H9 (cell line): ENCODE measurements at regions not wholly inside any gene's neighbourhood (a gene's known extent, or its start where the extent isn't known, plus 50 kb on each side); places are given as distances from the start of the nearest gene placed in this dataset.

ENCODE experiments used
- DNase-seq: peaks from one replicate; pipeline ENCODE4 v3.0.0-alpha.2; 2017
- H2AFZ ChIP-seq: one replicate; pipeline ENCODE4 v1.6.1; 2013; ENCODE audit warnings: mild to moderate bottlenecking, low read length, control low read depth, moderate library complexity
- H2AK5ac ChIP-seq: 2 replicates; pipeline ENCODE4 v1.6.1; 2013; ENCODE audit warnings: low read length, control low read depth, mixed read lengths; ENCODE audit not compliant: insufficient read length
- H2BK120ac ChIP-seq: one replicate; pipeline ENCODE4 v1.6.1; 2013; ENCODE audit warnings: low read depth, mild to moderate bottlenecking, low read length, control low read depth, inconsistent platforms; ENCODE audit not compliant: poor library complexity, severe bottlenecking
- H2BK12ac ChIP-seq: 2 replicates; pipeline ENCODE4 v1.6.1; 2013; ENCODE audit warnings: low read length, control low read depth, mixed read lengths, low read depth; ENCODE audit not compliant: insufficient read length
- H2BK15ac ChIP-seq: 2 replicates; pipeline ENCODE4 v1.6.1; 2013; ENCODE audit warnings: low read depth, low read length, control low read depth
- H2BK20ac ChIP-seq: one replicate; pipeline ENCODE4 v1.6.1; 2013; ENCODE audit warnings: low read depth, mild to moderate bottlenecking, low read length, control low read depth, inconsistent platforms; ENCODE audit not compliant: poor library complexity, severe bottlenecking
- H2BK5ac ChIP-seq: 2 replicates; pipeline ENCODE4 v1.6.1; 2013; ENCODE audit warnings: low read length, control low read depth, mixed read lengths; ENCODE audit not compliant: insufficient read length
- H3K14ac ChIP-seq: 2 replicates; pipeline ENCODE4 v1.6.1; 2013; ENCODE audit warnings: low read length, control low read depth; ENCODE audit not compliant: insufficient read depth
- H3K18ac ChIP-seq: 2 replicates; pipeline ENCODE4 v1.6.1; 2013; ENCODE audit warnings: low read depth, mild to moderate bottlenecking, mixed read lengths, low read length, control low read depth; ENCODE audit not compliant: insufficient read length
- H3K23ac ChIP-seq: 2 replicates; pipeline ENCODE4 v1.6.1; 2013; ENCODE audit warnings: low read length, control low read depth, mixed read lengths, low read depth; ENCODE audit not compliant: insufficient read length
- H3K23me2 ChIP-seq: 2 replicates; pipeline ENCODE4 v1.6.1; 2013; ENCODE audit warnings: low read depth, mild to moderate bottlenecking, mixed read lengths, low read length, control low read depth; ENCODE audit not compliant: insufficient read length, poor library complexity, severe bottlenecking
- H3K27ac ChIP-seq: 2 replicates; pipeline ENCODE4 v1.5.1; 2013; ENCODE audit warnings: low read length, control low read depth, mixed read lengths, low read depth; ENCODE audit not compliant: insufficient read length
- H3K27me3 ChIP-seq: 2 replicates; pipeline ENCODE4 v1.6.1; 2013; ENCODE audit warnings: low read length, control low read depth, inconsistent platforms; ENCODE audit not compliant: insufficient read depth
- H3K4ac ChIP-seq: 2 replicates; pipeline ENCODE4 v1.6.1; 2013; ENCODE audit warnings: low read depth, mild to moderate bottlenecking, control low read depth, inconsistent platforms, low read length, moderate library complexity
- H3K4me1 ChIP-seq: 2 replicates; pipeline ENCODE4 v1.6.1; 2013; ENCODE audit warnings: low read length, control low read depth, inconsistent platforms; ENCODE audit not compliant: insufficient read depth
- H3K4me2 ChIP-seq: 2 replicates; pipeline ENCODE4 v1.6.1; 2013; ENCODE audit warnings: low read length, control low read depth, mixed read lengths; ENCODE audit not compliant: insufficient read length, insufficient read depth
- H3K56ac ChIP-seq: 2 replicates; pipeline ENCODE4 v1.6.1; 2013; ENCODE audit warnings: low read depth, mild to moderate bottlenecking, mixed read lengths, low read length, control low read depth; ENCODE audit not compliant: insufficient read length
- H3K79me1 ChIP-seq: 2 replicates; pipeline ENCODE4 v1.6.1; 2013; ENCODE audit warnings: low read depth, mild to moderate bottlenecking, moderate library complexity, low read length, control low read depth, inconsistent platforms; ENCODE audit not compliant: insufficient read depth, poor library complexity, severe bottlenecking
- H3K79me2 ChIP-seq: 2 replicates; pipeline ENCODE4 v1.6.1; 2013; ENCODE audit warnings: low read length, control low read depth, inconsistent platforms; ENCODE audit not compliant: insufficient read depth
- H3K9ac ChIP-seq: 2 replicates; pipeline ENCODE4 v1.6.1; 2013; ENCODE audit warnings: low read length, control low read depth, mixed read lengths; ENCODE audit not compliant: insufficient read length; ENCODE audit errors: extremely low read depth
- H3K9me3 ChIP-seq: one replicate; pipeline ENCODE4 v1.6.1; 2013; ENCODE audit warnings: low read depth, low read length, inconsistent platforms; ENCODE audit not compliant: control insufficient read depth
- H3T11ph ChIP-seq: one replicate; pipeline ENCODE4 v1.6.1; 2013; ENCODE audit warnings: mild to moderate bottlenecking, low read length, control low read depth, inconsistent platforms
- H4K20me1 ChIP-seq: one replicate; pipeline ENCODE4 v1.6.1; 2013; ENCODE audit not compliant: control insufficient read depth, insufficient read length, insufficient read depth
- H4K5ac ChIP-seq: 2 replicates; pipeline ENCODE4 v1.6.1; 2013; ENCODE audit warnings: low read depth, mild to moderate bottlenecking, mixed read lengths, low read length, control low read depth; ENCODE audit not compliant: insufficient read length
- H4K8ac ChIP-seq: replicated peaks from 2 replicates; pipeline ENCODE4 v1.6.1; 2013; ENCODE audit warnings: low read length, control low read depth, mixed read lengths, low read depth; ENCODE audit not compliant: insufficient read length
- H4K91ac ChIP-seq: 2 replicates; pipeline ENCODE4 v1.6.1; 2013; ENCODE audit warnings: low read depth, mild to moderate bottlenecking, moderate library complexity, mixed read lengths, low read length, control low read depth; ENCODE audit not compliant: insufficient read length
- H3K27ac Mint-ChIP-seq, 3 experiments: 2 replicates in 2 of 3; 3 replicates in 1 of 3; pipeline ENCODE4 v1.8.0; 2020 to 2021; ENCODE audit warnings: mixed read lengths in 3 of 3, mild to moderate bottlenecking in 1 of 3, moderate library complexity in 1 of 3
- H3K27me3 Mint-ChIP-seq: 2 replicates; pipeline ENCODE4 v1.8.0; 2021; ENCODE audit warnings: low read depth, mild to moderate bottlenecking, moderate library complexity, mixed read lengths
- H3K36me3 Mint-ChIP-seq, 3 experiments: 2 replicates in 2 of 3; 3 replicates in 1 of 3; pipeline ENCODE4 v1.8.0; 2020 to 2021; ENCODE audit warnings: low read depth in 3 of 3, mixed read lengths in 3 of 3; ENCODE audit not compliant: insufficient read depth in 1 of 3
- H3K4me1 Mint-ChIP-seq, 2 experiments: 2 replicates each; pipeline ENCODE4 v1.8.0; 2020; ENCODE audit warnings: mixed read lengths in 2 of 2
- H3K4me3 Mint-ChIP-seq, 2 experiments: 2 replicates in 1 of 2; 3 replicates in 1 of 2; pipeline ENCODE4 v1.8.0; 2020 to 2021; ENCODE audit warnings: mild to moderate bottlenecking in 2 of 2, mixed read lengths in 2 of 2, moderate library complexity in 1 of 2
- H3K9me3 Mint-ChIP-seq, 2 experiments: 2 replicates in 1 of 2; 3 replicates in 1 of 2; pipeline ENCODE4 v1.8.0; 2020; ENCODE audit warnings: mild to moderate bottlenecking in 2 of 2, mixed read lengths in 2 of 2, moderate library complexity in 1 of 2
- WGBS: extraction: QIAGEN DNeasy Blood & Tissue Kit; methylation state at CpG from one replicate; pipeline ENCODE4 v1.1.7; 2013; ENCODE audit warnings: missing lambda C conversion rate, low lambda C conversion rate, mixed read lengths; ENCODE audit not compliant: insufficient read length; ENCODE audit errors: extremely low coverage; 5-methylcytosine and 5-hydroxymethylcytosine counted together
- TF ChIP-seq, protein P1 (sequence below): fragments of 200-600 bp; sonication (generic); conservative IDR thresholded peaks from 3 replicates; pipeline ENCODE4 v1.8.0; 2021; ENCODE audit warnings: antibody characterized with exemption, mild to moderate bottlenecking

DNA sequence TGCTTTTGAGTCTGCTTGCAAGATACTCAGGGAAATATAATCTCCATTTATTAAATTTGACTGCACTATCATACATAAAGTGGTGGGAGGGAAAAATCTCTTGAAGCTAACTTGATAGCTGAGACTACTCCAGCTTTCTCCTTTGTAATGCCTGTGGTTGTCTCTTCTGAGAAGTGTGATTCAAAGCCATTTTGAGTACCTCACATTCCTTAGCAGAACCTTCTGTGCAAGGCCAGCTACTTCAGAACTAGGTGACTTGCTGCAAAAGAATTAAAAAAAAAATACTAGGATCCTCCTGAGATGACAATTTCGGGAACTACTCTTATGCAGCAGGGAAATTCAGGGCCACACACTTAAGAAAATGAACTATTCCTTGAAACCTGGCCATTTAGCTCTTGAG is 294.8 kb downstream of the MDFIC start:
- Mint-ChIP-seq H3K27ac (no peak overlapping the region), H3K4me3 (no peak overlapping the region), H3K9me3 (no peaks in the 10 kb centered on the region; a peak in 1 of 5 replicates), H3K27me3 (peaks cover 83% of the 10 kb centered on the region), H3K36me3 (no peaks in the 10 kb centered on the region), H3K4me1 (no peaks in the 10 kb centered on the region)
- Histone ChIP-seq H2AFZ (no peak overlapping the region), H3K23ac (no peak overlapping the region), H2BK20ac (no peak overlapping the region), H2BK5ac (no peak overlapping the region), H3K4ac (no peak overlapping the region), H3K23me2 (no peaks in the 10 kb centered on the region), H3K4me1 (no peaks in the 10 kb centered on the region), H3K18ac (no peak overlapping the region), H4K8ac (no peak overlapping the region), H2AK5ac (no peak overlapping the region), H3K27ac (no peak overlapping the region), H2BK15ac (no peak overlapping the region), H3K79me1 (no peaks in the 10 kb centered on the region), H4K20me1 (no peaks in the 10 kb centered on the region), H3K56ac (no peak overlapping the region), H4K5ac (no peak overlapping the region), H3K9ac (no peak overlapping the region), H3K14ac (no peak overlapping the region), H3K79me2 (no peaks in the 10 kb centered on the region), H3K4me2 (no peak overlapping the region), H4K91ac (no peak overlapping the region), H3K9me3 (no peaks in the 10 kb centered on the region), H2BK12ac (no peak overlapping the region), H3T11ph (no peak overlapping the region), H3K27me3 (peaks cover 6% of the 10 kb centered on the region; the same call in 1 of the 2 replicates), H2BK120ac (no peak overlapping the region)
- TF ChIP-seq, protein P1, sequence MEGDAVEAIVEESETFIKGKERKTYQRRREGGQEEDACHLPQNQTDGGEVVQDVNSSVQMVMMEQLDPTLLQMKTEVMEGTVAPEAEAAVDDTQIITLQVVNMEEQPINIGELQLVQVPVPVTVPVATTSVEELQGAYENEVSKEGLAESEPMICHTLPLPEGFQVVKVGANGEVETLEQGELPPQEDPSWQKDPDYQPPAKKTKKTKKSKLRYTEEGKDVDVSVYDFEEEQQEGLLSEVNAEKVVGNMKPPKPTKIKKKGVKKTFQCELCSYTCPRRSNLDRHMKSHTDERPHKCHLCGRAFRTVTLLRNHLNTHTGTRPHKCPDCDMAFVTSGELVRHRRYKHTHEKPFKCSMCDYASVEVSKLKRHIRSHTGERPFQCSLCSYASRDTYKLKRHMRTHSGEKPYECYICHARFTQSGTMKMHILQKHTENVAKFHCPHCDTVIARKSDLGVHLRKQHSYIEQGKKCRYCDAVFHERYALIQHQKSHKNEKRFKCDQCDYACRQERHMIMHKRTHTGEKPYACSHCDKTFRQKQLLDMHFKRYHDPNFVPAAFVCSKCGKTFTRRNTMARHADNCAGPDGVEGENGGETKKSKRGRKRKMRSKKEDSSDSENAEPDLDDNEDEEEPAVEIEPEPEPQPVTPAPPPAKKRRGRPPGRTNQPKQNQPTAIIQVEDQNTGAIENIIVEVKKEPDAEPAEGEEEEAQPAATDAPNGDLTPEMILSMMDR: no peak
- no peak for DNase-seq
- no CpG with 5 or more reads among the region's 1 CpG for WGBS
